ENCODE measurements at regions not wholly inside any gene's neighbourhood (a gene's known extent, or its start where the extent isn't known, plus 50 kb on each side); places are given as distances from the start of the nearest gene placed in this dataset.

DNA sequence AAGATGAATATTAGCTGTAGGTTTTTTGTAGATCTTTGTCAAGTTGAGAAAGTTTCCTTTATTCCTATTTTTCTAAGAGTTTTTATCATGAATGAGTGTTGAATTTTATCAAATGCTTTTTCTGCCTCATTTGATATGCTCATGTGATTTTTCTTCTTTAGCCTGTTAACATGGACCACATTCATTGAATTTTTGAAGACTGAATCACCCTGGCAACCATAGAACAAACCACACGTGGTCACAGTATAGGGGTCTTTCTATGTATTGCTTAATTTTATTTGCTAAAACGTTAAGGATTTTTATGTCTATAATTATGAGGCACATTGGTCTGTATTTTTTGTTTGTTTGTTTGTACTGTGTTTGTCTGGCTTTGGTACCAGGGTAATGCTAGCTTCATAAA is 201.7 kb upstream of the CWC22 start:
- TF ChIP-seq POLR2AphosphoS5 (IDR thresholded peaks at IDR 0.05; ENCODE audit: low read depth, low read length), result no peak
- no peak for TF ChIP-seq POLR2A (IDR thresholded peaks at IDR 0.05; ENCODE audit: low read depth, low read length)
